Ovary (tissue), 7 donors: ENCODE measurements at regions not wholly inside any gene's neighbourhood (a gene's known extent, or its start where the extent isn't known, plus 50 kb on each side); places are given as distances from the start of the nearest gene placed in this dataset.

Source experiments
- DNase-seq, 5 donors: peaks; one replicate each; pipeline ENCODE4 v3.0.0-alpha.2; 2019 to 2020
- H3K27ac ChIP-seq, 2 donors: fragments of 200-600 bp; one replicate each; pipeline versions ENCODE4 v1.5.1 to v1.8.0; 2019 to 2022
- H3K27me3 ChIP-seq: fragments of 200-600 bp; one replicate; pipeline ENCODE4 v1.8.0; 2022
- H3K36me3 ChIP-seq: fragments of 200-600 bp; sonication (generic); one replicate; pipeline ENCODE4 v1.5.1; 2019
- H3K4me1 ChIP-seq: one replicate; pipeline ENCODE4 v1.8.1; 2013; ENCODE audit warnings: mild to moderate bottlenecking, moderate library complexity; ENCODE audit not compliant: insufficient read depth
- H3K4me3 ChIP-seq: fragments of 200-600 bp; sonication (generic); one replicate; pipeline ENCODE4 v1.5.1; 2017
- H3K9me3 ChIP-seq, 2 donors: fragments of 200-600 bp in 1 of 2; sonication (generic) in 1 of 2; one replicate each; pipeline versions ENCODE4 v1.5.1 to v1.8.1; 2013 to 2019; ENCODE audit warnings: mild to moderate bottlenecking in 1 of 2, moderate library complexity in 1 of 2
- CTCF ChIP-seq, 3 donors: fragments of 450-650 bp in 2 of 3; fragments of 200-600 bp in 1 of 3; IDR thresholded peaks; one replicate each; pipeline versions ENCODE4 v1.5.1 to v1.8.0; 2016 to 2022; ENCODE audit warnings: antibody characterized with exemption in 3 of 3, mild to moderate bottlenecking in 1 of 3
- EP300 ChIP-seq: sonication (generic); formaldehyde crosslinking; IDR thresholded peaks from one replicate; pipeline ENCODE4 v1.6.1; 2017; ENCODE audit warnings: antibody characterized with exemption
- POLR2A ChIP-seq: fragments of 450-650 bp; IDR thresholded peaks from one replicate; pipeline ENCODE4 v1.6.1; 2017; ENCODE audit warnings: antibody characterized with exemption, mild to moderate bottlenecking, moderate library complexity
- WGBS, 3 donors: extraction: QIAGEN DNeasy Blood & Tissue Kit in 1 of 3; methylation state at CpG; one replicate each; pipeline versions ENCODE4 v1.1.5 to v1.1.7; 2013 to 2017; 5-methylcytosine and 5-hydroxymethylcytosine counted together
- intact Hi-C, 4 donors: fragments of 100-400 bp; cut with DNase I; formaldehyde crosslinking; loops; one replicate each; pipeline versions ENCODE4 v1.11.0 to v1.15.1; 2022 to 2023
- donor health status: DM: no; HTN: no; CAD: no; lungs with moderate emphysema.
- donor health status: DM: no; HTN: no; CAD: no.
- donor health status: Bipolar disorder and iron deficiency.
- donor health status: DM: no; HTN: no; CAD: no.
- donor health status: DM: yes; HTN: yes; CAD: no.

- intact Hi-C loops = no loop called here
- WGBS, 3 donors = 49 to 69% (median 55%) methylated on average over 4 of the region's 4 CpGs
These were observed 149.2 kb upstream of the BTG1 start for GRCh38 chr12:92294676-92295440.

GRCh38 chr12:92292016-92292415, 146.4 kb upstream of the BTG1 start:
- Histone ChIP-seq H3K9me3 (no peaks in the 10 kb centered on the region), H3K27me3 (no peaks in the 10 kb centered on the region), H3K4me1 (peaks cover 1% of the 10 kb centered on the region), H3K36me3 (no peaks in the 10 kb centered on the region), H3K27ac (no peak overlapping the region), H3K4me3 (no peak overlapping the region)
- WGBS, 3 donors = 76 to 84% (median 78%) methylated on average over 4 of the region's 4 CpGs
- intact Hi-C loops = no loop called here
- no peak for DNase-seq
- TF ChIP-seq EP300 (no peak), CTCF (IDR thresholded peaks at IDR 0.05) (no peak), POLR2A (no peak)

More at GRCh38 chr12:92294676-92295440, 149.2 kb upstream of the BTG1 start:
- no peak for TF ChIP-seq EP300
- TF ChIP-seq POLR2A = no peak
- no peak for TF ChIP-seq CTCF (IDR thresholded peaks at IDR 0.05)
- Histone ChIP-seq H3K4me3 (no peak overlapping the region), H3K4me1 (peaks cover 3% of the 10 kb centered on the region), H3K27ac (no peak overlapping the region), H3K27me3 (no peaks in the 10 kb centered on the region), H3K36me3 (no peaks in the 10 kb centered on the region), H3K9me3 (no peaks in the 10 kb centered on the region)
- DNase-seq = no peak

DNA sequence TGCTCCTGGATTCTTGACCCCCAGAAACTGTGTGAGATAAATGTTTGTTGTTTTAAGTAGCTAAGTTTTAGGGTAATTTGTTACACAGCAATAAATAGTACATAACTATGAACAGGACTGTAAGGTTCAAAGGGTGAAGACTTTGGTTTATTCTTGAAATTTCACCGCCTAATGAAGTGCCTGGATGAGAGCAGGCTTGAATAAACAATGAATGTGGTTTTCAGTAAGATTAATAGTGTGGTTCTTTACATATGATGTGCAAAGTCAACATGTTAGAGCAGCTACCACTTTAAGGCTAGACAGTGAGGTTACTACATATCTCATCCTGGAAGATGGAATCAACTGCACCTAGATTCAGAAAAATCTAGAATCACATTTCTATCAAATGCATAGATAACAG, 145.2 kb upstream of the BTG1 start:
- Histone ChIP-seq H3K27me3 (no peaks in the 10 kb centered on the region), H3K36me3 (no peaks in the 10 kb centered on the region), H3K4me1 (peaks cover 1% of the 10 kb centered on the region), H3K27ac (no peak overlapping the region), H3K4me3 (no peak overlapping the region), H3K9me3 (no peaks in the 10 kb centered on the region)
- TF ChIP-seq EP300 = no peak
- no peak for TF ChIP-seq CTCF (IDR thresholded peaks at IDR 0.05)
- no peak for TF ChIP-seq POLR2A
- DNase-seq = no peak
- 88 to 94% (median 92%) methylated on average over 1 of the region's 1 CpG for WGBS, 3 donors
- intact Hi-C loops = no loop called here

DNA sequence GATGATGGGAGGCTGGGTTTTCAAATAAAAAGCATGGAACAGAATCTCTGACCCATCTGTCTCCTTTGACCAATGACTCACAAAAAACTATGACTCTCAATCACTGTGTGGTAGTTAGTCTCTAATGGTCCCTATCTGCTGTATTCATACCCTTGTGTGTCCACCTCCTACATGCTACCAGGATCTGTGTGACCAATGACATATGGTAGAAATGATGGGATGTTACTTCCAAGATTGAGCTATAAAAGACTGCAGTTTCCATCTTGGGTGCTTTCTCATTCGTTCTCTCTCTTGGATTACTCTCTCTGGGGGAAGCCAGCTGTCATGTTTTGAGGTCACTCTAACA, 144.7 kb upstream of the BTG1 start:
- Histone ChIP-seq H3K9me3 (no peaks in the 10 kb centered on the region), H3K4me3 (no peak overlapping the region), H3K27me3 (no peaks in the 10 kb centered on the region), H3K27ac (no peak overlapping the region), H3K36me3 (no peaks in the 10 kb centered on the region), H3K4me1 (peaks cover 1% of the 10 kb centered on the region)
- WGBS, 3 donors = 79 to 90% (median 87%) methylated on average over 1 of the region's 1 CpG
- intact Hi-C loops = no loop called here
- TF ChIP-seq EP300 = no peak
- TF ChIP-seq POLR2A = no peak
- no peak for TF ChIP-seq CTCF (IDR thresholded peaks at IDR 0.05)
- DNase-seq = no peak
